GM20000 (cell line): ENCODE measurements at regions not wholly inside any gene's neighbourhood (a gene's known extent, or its start where the extent isn't known, plus 50 kb on each side); places are given as distances from the start of the nearest gene placed in this dataset.

ENCODE experiments used
- DNase-seq: peaks from one replicate; pipeline ENCODE4 v3.0.0; 2012; ENCODE audit warnings: low spot score
- TF ChIP-seq, protein P1 (sequence below): IDR thresholded peaks from 2 replicates; pipeline ENCODE4 v1.5.1; 2012; ENCODE audit warnings: mild to moderate bottlenecking, control low read depth; ENCODE audit errors: extremely low read depth, missing control alignments

- no peak for DNase-seq
- TF ChIP-seq, protein P1, sequence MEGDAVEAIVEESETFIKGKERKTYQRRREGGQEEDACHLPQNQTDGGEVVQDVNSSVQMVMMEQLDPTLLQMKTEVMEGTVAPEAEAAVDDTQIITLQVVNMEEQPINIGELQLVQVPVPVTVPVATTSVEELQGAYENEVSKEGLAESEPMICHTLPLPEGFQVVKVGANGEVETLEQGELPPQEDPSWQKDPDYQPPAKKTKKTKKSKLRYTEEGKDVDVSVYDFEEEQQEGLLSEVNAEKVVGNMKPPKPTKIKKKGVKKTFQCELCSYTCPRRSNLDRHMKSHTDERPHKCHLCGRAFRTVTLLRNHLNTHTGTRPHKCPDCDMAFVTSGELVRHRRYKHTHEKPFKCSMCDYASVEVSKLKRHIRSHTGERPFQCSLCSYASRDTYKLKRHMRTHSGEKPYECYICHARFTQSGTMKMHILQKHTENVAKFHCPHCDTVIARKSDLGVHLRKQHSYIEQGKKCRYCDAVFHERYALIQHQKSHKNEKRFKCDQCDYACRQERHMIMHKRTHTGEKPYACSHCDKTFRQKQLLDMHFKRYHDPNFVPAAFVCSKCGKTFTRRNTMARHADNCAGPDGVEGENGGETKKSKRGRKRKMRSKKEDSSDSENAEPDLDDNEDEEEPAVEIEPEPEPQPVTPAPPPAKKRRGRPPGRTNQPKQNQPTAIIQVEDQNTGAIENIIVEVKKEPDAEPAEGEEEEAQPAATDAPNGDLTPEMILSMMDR, result no peak
Measured at GRCh38 chr16:13291591-13292333, 390.4 kb downstream of the SHISA9 start.

- no peak for DNase-seq
- TF ChIP-seq, protein P1, result no peak
Measured at GRCh38 chr16:13296206-13296605, 394.8 kb downstream of the SHISA9 start.

DNA sequence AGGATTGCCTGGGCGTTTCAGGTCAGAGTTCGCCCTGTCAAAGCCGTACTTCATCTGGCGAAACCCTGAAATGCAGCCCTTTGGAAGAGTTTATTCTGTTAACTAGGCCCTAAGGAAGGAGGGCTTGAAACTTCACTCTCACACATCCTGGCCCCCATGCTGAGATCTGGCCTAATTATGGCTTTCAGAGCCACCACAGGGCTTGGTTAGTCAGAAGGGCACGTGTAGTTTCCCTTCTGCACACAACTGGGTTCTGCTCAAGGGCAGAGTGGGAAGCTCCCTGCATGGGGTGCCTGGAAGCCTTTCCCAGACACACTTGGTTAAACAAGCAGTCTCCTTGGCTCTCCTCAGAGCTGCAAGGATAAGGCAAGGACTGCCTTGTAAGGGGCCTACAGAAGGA lies 397.3 kb downstream of the SHISA9 start:
- no peak for DNase-seq

DNA sequence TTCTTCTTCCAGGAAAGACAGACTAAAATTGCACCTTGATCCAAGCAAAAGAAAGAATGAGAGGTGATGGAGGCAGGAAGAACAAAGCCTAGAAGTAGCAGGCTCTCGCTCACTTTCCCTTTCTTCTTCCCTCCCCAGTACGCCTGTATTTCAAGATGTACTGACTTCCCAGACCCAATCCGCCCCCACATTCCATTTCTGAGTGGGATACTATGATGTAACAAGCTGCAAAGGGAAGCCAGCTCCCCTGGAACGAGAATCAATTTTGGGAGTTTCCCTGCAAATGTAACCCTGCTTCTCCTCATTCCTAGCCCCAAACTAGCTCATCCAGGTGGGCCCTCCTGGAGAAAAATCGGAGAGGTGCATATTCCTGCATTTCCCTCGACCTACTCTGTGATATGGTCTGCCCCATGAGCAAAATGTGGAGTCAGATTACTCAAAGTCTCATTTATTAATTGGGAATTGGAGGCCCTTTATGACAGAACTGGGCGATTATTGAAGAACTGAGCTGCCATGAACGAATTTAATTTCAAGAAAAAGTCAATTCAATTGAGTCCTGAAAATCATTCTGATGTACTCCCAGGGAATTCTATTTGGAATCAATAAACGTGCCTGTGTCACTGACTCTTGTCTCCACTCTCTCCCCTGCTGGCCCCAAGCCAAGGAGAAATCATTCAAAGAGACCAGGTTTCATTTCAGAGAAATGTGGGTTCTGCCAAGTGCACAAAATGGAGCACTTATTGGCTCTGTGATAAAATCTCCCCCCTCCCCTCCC lies 398.9 kb downstream of the SHISA9 start:
- TF ChIP-seq, protein P1, result no peak
- DNase-seq, result no peak

More for the DNA sequence above, 397.3 kb downstream of the SHISA9 start:
- TF ChIP-seq, protein P1, result no peak

GRCh38 chr16:13305019-13305755 lies 403.8 kb downstream of the SHISA9 start:
- no peak for DNase-seq
- TF ChIP-seq, protein P1, result no peak

- DNase-seq, result no peak
- TF ChIP-seq, protein P1, result no peak
Measured at GRCh38 chr16:13306161-13306995, 405.0 kb downstream of the SHISA9 start.
